Stimulated activated CD8-positive, alpha-beta memory T cell treated with anti-CD3 and anti-CD28 coated beads, Interleukin-4, amount 100 ng/mL, for 1 hour (primary cell): ENCODE measurements at regions not wholly inside any gene's neighbourhood (a gene's known extent, or its start where the extent isn't known, plus 50 kb on each side); places are given as distances from the start of the nearest gene placed in this dataset.

Source experiments
- DNase-seq, 2 donors: peaks; one replicate each; pipeline ENCODE4 v3.0.0-alpha.2; 2020; ENCODE audit warnings: low read depth in 2 of 2, low spot score in 1 of 2

DNA sequence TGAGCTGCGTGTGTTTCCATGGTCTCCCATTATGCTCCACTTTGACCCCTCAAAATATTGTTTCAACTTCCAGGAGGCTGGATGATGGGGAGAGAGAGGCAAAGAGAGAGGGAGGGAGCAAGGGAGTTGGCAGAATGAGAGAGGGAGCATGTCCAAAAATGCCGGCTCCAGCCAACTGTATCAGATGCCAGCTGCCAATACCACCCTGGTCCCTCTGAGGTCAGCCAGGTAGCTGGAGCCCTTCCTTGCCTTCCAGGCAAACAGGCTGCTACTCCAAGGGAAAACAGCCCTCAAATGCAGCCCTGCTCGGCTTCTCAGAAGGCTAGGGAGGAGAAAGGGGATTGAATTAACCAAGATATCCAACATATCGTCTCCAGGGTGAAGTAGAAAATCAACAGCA, 440.0 kb downstream of the TSHZ3 start:
- DNase-seq, result no peak

DNA sequence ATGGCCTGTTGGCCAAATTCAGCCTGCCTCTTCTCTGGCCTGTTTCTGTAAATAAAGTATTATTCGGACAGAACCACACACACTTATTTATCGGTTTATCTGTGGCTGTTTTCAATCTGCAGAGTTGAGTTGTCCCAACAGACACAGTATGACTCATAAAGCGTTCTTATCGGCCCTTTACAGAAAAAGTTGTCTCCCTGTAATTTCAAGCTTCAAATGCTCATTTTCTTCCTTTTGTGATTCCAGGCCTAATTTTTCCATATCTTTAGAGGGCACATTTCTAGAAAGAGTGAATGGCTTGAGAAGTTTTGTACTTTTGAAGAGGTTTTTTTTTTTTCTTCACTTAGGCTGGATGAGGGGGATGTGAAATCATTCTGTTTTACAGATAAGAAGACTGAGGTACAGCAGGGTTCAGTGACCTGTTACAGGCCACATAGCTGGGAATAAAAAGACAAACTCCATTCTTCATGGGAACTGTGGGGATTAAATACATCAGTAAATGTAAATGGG, 440.9 kb downstream of the TSHZ3 start:
- DNase-seq, result no peak

DNA sequence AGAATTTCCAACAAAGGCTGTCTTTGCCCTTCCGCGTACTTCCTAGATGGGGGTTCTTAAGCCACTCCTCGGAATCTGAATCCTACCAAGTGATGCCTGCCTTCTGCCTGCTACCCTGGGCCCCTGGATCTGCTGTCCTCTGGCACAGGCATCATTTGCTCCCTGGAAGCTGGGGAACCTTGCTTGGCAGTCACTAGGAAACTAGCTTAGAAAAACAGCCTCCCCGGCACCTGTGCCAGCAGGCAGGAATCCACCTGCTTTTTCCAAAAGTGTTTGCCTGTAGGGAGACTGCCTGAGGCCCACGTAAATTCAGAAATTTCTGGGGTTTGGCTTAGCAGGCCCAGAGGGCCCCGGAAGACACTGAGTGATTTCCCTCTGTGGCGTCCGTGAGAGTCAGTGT, 442.4 kb downstream of the TSHZ3 start:
- DNase-seq, result no peak

DNA sequence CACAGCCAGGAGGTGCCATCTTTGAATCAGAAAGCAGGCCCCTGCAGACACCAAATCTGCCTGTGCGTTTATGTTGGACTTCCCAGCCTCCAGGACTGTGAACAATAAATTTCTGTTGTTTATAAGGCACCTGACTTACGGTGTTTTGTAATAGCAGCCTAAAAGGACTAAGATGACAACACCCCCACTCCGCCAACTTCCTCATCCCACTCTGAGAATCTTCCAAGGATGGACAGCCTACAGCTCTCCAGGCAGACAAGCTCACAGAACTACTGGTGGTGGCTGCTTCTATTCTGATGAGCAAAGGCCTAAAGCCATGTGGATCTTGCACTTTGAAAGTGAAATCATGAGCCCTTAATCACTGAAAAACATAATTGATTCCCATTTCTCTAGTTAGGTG, 449.2 kb downstream of the TSHZ3 start:
- DNase-seq, result no peak

DNA sequence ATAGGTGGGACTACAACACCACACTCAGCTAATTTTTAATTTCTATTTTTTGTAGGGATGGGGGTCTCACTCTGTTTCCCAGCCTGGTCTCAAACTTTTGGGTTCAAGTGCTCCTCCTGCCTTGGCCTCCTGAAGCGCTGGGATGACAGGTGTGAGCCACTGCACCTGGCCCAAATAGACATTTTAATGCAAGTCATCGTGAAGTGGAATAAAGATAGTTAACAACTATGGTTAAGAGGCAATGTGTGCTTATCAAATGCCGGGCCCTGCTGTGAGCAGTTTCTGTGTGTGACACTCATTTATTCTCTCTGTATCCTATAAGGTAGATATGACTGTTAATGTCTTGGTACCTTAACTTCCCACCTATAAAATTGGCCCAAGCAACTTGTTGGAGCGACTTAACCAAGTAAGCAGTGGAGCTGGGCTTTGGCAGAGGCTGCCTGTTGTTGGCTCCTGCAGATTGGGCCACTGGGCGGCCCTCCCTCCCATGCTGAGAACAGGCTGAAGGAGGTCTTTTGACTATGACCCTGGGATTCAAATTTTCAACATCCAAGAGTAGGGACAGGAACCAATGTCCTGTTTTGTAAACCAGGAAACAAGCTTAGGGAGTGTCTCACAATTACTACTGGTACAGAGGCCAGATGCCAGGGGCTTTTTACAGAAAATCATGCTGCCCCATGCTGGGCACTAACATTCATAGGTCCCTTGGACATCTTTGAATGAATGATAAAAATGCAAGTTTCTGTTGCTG, 450.7 kb downstream of the TSHZ3 start:
- DNase-seq, result no peak

DNA sequence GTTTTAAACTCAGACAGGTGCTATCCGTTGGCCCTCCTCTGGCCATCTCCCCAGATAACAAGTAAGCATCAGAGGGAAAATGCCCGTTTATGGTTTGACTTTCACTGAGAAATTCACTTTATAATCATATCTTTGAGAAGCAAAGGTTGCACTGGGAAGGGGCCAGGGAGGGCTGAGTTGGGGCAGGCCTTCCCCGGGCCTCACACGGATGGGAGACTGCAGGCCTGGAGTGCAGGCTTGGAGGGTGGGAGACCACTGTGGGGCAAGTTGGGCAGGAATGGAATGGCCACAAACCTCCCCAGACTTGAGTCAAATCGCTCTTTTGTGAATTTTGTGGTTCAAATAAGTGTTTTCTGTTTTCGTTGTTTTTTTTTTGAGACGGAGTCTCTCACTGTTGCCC, 451.7 kb downstream of the TSHZ3 start:
- DNase-seq, result no peak

DNA sequence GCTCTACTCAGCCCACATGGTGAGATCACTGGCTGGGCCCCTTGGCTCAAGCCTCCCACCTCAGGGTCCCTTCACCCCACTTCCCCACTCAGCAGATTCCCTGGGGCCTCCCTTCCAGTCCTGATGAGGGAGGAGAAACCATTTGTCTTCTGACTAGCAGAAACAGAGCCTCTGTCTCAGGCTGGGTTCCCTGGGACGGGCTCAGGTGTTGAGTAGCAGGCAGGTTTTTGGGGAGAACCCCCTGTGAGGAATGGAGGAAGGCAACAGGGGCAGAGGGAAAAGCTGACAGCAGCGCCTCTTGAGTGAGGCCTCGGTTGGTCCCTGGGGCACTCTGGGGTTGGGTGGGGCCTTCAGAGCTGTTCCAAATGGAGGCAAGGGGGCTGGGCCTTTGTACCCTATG, 452.2 kb downstream of the TSHZ3 start:
- DNase-seq, result no peak

DNA sequence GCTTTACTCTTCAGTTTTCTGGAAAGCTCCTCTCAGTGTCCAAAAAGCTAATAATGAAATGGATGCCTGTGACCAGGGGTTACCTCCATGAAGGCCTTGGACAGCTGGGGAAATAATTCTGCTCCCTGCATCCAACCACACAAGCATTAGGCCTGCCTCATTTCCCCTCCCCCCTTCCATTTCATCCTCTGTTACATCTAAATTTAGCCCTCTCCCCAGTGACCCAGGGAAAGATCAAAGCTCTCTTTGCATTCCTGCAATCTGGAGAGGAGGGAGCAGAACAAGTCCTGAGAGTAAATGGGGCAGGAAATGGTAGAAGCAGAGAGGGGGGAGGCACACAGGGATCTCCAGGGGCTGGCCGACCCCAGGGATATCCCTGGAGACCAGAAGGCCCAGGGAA, 452.7 kb downstream of the TSHZ3 start:
- DNase-seq, result no peak

DNA sequence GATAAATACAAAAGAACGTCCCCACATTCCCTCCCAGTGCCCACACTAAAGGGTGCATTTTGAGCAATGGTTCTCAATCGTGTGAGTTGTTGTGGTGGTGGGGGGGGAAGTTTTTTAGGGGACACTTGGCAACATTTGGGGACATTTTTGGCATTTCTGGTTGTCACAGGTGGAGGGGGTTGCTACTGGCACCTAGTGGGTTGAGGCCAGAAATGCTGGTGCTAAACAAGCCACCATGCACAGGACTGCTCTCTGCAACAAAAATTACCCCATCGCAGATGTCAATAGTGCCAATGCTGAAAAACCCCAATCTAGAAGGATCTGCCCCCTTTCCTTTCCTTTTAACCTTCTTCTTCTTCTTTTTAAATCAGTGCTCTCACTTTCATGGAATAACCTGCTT, 453.3 kb downstream of the TSHZ3 start:
- DNase-seq, result no peak

DNA sequence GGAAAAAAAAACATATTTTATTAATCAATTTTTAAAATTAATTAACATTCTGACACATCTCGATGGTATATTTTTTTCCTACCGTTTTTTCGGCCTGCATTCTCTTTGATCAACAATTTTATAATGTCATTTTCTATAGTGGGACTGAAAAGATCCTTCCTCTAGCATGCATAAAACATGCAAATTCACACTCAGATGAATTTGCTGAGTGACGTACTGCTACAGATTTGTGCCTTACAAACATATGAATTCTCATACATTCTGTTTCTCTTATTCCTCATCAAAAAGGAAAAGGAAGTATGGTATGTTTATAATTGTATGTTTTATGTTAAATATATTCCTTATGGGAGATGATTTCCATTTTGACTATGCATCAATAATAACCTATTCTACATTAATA, 458.2 kb downstream of the TSHZ3 start:
- DNase-seq, result no peak

DNA sequence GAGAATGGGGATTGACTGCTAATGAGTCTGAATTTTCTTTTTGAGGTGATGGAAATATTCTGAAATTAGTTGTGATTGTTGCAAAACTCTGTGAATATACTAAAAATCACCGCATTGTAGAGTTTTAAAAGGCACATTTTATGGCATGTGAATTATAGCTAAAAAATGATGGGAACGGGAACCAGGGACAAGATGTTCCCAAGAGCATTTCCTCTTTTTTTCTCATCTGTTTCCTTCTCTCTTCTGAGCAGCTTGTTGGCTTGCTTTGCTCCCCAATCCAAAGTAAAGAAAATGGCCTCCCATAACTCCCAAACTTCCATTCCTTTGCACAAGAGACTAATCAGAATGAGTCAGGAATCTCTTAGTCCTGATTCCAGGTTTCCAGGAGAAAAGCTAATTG, 459.2 kb downstream of the TSHZ3 start:
- DNase-seq, result no peak

DNA sequence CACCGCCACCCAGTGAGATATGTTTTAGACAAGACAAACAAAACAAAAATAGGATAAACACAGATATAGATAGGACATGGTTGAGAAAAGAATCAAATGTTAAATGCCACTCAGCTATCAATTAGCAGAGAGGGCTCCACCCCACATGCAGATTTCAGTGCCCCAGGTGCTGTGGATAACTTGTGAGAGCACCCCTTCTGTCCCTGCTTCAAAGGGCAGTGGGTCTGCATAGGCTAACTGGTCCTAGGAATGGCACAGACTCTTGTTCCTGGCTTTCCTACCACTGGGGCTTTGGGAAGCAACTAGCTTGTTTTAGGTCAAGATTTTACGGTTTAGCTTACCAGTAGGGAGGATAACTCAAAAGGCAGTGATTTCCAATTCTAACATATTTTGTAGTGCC, 460.3 kb downstream of the TSHZ3 start:
- no peak for DNase-seq

DNA sequence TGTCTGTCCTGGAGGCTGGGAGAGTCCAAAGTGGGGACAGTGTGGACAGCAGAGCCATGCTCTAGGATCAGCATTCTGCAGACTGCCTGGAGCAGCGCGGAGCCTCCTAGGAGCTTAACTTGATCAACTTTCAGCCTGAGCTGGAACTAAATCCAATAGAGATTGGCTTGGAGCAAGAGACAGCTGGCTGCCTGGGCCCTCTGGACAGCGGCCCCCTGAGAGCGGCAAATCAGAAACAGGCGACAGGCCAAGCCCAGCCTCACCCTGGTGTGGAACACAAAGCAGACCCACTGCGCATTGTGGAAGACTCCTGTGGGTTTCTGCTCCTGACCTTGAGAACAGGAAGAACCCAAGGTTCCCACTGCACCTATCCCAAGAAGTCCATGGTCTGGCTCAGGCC, 462.2 kb downstream of the TSHZ3 start:
- DNase-seq, result no peak

DNA sequence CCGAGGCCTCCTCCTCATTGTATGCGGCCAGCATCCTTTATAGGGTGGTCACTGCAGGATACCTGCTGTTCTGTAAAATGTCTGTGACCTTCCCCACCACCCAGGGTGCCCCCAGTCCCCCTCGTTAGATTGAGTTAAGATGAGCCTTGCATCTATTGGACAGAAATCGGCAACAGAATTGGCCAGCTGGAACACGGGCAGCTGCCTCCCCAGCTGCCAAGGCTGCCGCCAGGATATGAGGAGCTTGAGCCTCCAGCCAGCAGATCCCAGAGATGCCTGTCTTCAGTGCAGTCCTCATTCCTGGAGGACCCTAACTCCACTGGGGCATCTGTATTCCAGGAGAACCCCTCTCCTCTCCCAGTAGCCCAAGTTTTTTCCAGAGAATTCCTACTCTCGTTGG, 463.0 kb downstream of the TSHZ3 start:
- DNase-seq, result no peak

DNA sequence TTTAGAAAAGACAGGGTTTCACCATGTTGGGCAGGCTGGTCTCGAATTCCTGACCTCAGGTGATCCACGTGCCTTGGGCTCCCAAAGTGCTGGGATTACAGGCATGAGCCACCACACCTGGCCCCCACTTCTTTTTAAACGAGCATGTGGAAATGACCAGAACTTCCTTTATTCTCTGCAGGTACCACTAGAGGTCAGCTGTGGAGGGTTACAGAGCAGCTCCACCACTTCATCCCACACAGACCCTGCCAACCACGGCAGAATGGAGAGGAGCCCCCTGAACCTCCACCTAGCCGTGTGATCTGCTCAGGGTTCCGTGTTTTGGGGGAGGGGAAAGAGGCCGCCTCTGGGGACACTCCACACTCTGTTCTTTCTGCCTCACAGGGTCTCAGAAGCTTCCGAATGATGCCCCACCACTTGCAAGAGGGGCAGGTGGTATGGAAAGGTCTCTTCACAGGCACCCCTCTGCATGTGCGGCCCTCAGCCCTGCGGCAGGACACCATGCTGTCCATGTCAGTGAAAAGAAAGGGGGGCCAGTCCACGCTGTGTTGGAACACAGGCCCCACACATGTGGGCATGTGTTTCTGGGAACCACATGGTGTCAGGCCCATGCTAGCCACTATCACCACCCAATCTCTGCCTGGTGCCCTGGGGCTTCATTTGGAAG, 465.0 kb downstream of the TSHZ3 start:
- no peak for DNase-seq

DNA sequence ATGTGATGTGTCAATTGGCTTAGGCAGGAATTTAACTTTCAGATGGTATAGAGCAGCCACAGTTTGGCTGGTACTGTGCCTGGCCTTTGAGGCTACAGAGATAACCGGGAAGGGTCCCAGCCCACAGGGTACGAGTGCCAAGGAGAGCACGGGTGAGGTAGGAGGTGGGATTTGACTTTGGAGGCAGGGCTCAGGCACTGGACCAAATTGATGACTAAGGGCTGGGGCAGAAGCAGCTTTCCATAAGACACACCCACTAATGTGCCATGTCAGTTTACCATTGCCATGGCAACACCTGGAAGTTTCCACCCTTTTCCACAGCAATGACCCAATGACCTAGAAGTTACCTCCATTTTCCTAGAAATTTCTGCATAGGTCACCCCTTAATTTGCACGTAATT, 466.2 kb downstream of the TSHZ3 start:
- no peak for DNase-seq

DNA sequence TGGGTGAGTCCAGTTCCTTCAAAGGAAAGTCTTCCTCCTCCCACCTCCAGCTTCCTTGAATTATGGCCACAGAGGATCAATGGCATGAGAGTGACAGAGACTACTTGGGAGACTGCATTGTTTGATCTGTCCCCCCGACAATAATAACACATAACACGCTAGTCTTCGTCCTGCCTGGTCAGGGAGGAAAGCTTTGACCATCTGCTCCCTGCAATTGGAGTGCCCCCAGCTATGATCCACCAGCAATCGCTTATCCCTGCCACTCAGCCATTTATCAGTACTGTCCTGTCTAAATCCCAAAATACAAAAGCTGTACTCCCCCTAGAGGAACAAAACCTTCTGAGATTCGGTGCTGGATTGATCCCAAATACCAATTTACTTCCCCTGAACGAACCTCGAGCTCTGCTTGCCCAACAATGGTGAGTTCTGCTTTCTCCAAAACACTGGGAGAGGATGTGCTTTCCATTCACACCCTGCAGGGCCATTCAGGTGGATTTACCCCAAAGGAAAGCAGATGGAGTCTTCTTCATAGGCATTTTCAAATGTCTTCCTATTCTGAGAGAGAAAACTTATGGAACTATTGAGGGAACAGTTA, 466.7 kb downstream of the TSHZ3 start:
- no peak for DNase-seq

DNA sequence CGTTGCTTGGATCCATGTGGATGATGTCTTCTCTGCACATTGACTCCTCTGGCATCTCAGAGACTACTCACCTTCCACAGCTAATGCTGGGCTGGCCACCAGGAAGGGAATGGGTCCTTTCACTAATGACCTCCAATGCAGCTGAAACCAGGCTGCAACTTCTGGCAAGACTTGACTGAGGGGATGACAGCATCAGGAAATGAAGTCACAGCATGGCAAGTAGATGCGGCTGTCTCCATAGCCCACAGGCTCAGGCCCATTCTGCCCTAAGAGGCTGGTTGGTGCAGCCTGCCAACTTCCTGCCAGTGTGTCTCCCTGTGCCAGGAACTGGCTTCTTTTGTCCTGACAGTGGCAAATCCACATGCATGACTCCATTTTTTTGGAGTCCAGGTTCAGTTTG, 467.3 kb downstream of the TSHZ3 start:
- no peak for DNase-seq

DNA sequence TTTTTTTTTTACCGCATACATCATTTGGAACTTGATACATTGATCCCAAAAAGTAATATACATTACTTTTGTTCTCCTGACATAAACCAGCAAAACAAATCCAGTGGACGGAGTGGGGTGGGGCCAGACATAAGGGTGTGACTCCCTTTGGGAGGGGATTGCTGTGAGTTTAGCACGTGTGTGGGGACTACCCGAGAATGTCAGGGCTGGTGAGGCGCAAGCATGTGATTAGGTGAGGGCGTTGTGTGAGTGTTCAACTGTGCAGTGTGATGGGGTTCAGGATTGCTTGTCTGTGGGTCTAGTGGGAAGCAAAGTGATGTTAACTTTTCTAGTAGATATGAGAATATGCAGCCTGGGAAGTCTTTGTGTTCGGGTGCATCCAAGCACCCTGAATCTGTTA, 468.0 kb downstream of the TSHZ3 start:
- DNase-seq, result no peak

DNA sequence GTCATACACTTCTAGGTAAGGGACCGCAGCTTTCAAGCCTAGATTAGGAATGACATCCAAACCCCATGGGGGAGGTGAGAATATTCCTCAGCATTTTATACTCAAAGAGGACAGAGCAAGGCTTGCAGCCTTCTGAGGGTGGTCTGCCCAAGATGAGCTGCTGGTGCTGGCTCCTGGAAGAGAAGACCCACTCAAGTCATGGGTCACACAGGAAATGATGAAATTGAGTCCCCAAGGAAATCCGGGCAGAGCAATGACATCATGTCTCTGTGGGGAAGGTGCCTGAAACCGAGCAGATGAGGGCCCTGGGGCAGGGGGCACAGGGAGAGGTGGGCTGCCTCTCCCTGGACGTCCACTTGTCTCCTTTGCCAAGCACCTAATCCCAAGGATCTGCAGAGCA, 468.7 kb downstream of the TSHZ3 start:
- no peak for DNase-seq

DNA sequence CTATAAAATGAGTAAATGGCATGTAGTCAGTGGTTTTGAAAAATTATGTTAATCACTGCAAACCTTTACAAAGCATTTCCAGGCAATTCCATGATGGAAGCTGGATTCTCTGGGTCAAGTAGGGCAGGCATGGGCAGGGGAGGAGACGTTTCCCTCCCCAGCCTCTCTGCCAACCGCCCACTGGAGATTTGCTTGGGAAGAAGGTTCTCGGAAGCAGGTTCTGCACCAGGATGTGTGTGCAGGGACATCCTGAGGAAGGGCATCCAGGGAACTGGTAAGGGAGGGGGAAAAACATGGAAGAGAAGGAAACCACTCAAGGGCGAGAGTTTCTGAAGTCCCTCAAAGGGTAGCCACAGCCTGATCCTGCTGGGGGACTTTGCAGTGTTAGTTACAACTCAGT, 469.1 kb downstream of the TSHZ3 start:
- DNase-seq, result no peak

DNA sequence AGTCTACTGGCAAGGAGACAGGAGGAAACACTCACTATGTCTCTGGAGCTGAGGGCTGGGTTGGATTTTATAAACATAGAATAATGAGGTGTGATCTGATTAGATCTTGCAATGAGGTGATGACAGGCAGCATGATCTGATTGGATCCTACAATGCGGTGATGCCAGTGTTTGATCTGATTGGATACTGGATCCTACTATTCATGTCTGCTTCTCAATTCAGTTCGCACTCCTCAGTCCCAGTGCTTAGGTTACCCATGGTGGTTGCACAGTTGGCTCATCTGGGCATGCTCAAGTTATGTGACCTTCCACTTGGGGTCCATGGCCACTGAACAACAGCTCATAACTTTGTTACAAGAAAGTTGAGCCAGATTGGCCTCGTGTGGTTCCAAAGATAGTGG, 469.5 kb downstream of the TSHZ3 start:
- DNase-seq, result no peak

DNA sequence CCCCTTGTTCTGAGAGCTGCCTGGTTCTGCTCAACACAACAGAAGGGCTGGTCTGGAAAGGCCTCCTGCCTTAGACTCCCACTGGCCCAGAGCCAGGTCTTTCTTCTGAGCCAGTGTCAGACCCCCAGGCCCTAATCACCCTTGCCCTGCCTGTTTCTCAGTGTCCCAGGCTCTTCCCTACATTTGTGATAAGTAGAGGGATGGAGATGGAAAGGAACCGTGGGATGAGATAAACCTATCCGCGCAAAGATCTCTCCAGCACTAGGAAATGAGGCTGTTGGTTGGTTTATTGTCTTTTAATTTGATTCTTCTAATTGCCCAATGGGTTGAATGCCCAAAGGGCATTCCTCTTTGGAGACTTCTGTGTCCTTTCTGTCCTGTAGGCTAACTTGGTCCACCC, 470.0 kb downstream of the TSHZ3 start:
- no peak for DNase-seq
